GM19351 (cell line): ENCODE measurements at regions not wholly inside any gene's neighbourhood (a gene's known extent, or its start where the extent isn't known, plus 50 kb on each side); places are given as distances from the start of the nearest gene placed in this dataset.
"Not testable (repeated sequence)": the region's sequence is repeated elsewhere in the genome, so short reads cannot be mapped to it uniquely, and the experiment has no call there.

Source experiments
- ATAC-seq: cut with Tn5 transposase; IDR thresholded peaks from one replicate; pipeline ENCODE4 v1.9.1; 2021; ENCODE audit warnings: mild to moderate bottlenecking, moderate library complexity; ENCODE audit not compliant: unreplicated experiment

DNA sequence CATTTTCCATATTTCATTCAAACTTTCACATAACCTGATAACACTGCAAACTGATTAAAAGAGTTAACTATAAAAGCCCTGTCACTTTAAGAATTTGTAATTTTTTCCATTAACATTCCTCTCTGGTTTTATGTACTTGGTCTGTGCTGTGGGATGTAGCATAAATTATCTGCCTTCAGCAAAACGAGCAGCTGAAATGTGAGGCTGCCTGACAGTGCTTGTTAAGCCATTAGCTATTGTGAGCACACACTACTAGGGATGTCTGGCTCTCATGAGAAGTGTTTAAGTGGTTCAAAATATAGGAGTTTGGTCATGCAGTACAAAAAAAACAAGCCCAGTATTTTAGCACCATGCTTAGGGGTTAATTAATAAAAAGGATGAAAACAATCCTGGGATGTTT is 63.0 kb downstream of the HOXA1 start:
- ATAC-seq = no peak

DNA sequence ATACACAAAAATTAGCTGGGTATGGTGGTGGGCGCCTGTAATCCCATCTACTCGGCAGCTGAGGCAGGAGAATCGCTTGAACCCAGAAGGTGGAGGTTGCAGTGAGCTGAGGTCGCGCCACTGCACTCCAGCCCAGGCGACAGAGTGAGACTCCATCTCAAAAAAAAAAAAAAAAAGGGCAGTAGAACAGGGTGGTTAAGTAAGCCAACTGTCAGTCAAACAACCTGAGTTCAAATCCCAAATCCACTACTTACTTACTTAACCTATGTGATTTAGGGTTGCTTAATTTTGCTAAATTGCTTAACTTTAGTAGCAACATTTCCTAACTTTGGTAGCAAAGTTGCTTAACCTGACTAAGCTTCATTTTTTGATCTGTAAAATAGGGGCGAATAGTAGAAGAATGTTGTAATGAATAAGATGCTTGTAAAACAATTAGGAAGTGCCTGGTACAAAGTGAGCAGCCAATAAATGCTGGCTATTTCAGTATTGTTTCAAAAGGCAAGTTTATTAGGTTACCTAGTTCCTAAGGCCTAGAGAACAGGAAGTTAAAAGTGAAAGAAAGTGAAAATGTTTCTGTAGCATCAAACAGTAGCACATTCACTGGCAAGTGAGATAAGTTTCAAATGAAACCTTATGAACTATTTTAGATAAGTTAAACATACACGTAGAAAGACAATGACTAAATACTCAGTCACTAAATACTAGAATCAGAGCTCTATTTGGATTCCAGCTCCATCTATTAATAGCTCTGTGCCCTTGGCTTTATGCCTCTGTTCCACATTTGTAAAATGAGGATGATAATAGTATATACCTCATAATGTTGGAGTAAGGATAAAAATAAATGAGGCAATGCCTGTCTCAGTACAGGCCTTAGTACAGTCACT is 64.3 kb downstream of the HOXA1 start:
- peak; percentile 86 for ATAC-seq

DNA sequence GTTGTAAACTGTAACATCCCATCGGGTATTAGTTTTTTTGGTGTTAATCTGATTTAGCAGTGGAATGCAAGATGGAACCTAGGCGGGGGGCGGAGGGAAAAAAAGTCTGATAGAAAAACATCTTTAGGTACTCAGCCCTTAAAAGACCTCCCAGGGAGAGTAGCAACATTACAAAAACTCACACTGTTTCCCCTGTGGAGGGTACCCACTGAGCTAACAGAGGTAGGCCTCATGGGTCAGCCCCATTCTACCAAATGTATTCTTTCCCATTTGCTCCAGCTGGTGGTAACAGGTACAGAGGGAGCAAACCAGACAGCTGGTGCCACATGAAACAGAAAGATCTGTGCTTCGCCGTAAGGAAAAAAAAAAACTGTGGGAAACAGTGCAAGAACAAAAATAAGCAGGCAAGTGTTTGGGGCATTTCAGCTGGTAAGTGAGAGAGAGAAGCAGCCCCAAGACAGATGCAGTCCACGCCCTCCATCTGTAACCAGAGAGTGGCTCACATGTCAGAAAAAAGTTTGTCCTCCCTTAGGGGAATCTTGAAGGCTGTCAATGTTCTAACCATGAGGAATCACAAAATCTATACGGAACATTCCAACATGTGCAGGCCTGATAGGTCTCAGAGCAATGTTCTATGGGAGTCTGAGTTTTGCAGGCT is 65.3 kb downstream of the HOXA1 start:
- ATAC-seq = no peak

DNA sequence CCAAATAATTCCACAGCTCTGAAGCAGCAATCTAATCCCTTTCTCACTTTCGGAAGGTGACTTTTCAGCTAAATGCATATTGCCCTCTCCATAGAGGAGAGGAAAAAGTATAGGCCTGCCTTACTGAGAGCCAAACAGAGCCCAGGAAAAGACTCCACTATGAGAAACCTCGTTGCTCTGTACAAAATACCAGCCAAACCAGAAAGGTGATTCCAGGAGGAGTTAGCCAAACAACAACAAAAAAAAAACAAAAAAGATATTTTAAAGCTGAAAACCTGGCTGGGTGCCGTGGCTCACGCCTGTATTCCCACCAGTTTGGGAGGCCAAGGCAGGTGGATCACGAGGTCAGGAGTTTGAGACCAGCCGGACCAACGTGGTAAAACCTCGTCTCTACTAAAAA is 70.5 kb downstream of the HOXA1 start:
- no peak for ATAC-seq

DNA sequence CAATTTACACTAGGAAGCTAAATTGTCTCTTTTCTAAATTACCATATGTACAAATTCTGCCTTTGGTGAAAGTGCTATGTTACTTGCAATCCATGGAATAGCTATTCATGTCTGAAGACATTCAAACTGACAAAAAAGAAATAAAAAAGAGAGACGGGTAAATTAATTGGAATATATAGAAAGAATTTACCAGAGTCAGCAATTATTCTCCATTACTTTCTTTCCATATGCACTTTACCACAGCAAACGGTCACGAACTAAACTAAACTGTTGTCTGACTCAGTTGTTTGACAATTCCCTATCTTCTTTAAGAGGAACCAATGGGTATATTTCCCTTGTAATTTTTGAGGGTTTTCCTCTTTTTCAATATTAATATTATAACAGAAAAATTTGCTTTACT is 85.7 kb downstream of the HOXA1 start:
- ATAC-seq = no peak

DNA sequence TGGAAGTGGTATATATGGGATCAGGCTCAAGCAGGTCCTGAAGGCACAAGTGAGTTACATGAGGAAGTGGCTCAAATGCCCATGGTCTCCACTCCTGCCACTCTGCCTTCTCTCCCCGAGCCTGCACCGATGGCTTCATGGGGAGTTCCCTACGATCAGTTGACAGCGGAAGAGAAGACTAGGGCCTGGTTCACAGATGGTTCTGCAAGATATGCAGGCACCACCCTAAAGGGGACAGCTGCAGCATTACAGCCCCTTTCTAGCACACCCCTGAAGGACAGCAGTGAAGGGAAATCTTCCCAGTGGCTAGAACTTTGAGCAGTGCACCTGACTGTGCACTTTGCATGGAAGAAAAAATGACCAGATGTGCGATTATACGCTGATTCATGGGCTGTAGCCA is 95.3 kb downstream of the HOXA1 start:
- ATAC-seq = no peak

DNA sequence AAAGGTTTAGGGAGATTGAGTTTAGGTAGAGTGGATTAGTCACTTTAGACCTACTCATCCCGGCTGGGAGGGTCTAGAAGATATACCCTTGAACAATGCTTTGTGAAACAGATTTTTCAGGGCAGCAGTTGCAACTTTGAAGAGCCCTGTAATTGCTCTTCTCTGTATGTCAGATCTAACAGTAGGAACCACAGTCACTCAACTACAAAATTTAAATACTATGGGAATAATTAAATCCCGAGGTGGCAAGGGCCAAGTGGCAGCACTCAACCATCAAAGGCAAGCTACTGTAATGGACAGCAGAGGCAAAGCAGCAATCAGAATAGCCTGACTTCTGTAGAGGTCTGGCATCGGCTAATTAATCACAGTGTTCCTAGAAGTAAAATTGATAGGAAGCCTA is 97.5 kb downstream of the HOXA1 start:
- ATAC-seq = not testable (repeated sequence)

DNA sequence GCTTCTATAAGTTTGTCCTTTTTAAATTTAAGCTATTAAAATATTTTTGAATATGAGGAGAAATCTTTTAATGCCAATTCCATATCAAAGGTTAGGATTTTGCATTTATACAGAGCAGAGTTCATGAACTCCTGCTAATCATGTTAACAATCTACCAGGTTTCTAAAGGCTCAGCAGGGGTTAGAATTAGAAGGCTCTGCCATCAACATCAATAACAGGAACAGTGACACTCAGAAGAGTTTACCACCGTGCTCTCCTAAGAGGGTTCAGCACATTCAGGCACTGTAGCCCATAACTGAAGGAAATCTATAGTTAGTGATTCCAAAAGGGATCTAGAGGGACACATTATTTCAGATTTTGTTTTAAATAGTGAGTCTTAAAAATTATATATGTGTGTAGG is 100.1 kb downstream of the HOXA1 start:
- ATAC-seq = no peak

DNA sequence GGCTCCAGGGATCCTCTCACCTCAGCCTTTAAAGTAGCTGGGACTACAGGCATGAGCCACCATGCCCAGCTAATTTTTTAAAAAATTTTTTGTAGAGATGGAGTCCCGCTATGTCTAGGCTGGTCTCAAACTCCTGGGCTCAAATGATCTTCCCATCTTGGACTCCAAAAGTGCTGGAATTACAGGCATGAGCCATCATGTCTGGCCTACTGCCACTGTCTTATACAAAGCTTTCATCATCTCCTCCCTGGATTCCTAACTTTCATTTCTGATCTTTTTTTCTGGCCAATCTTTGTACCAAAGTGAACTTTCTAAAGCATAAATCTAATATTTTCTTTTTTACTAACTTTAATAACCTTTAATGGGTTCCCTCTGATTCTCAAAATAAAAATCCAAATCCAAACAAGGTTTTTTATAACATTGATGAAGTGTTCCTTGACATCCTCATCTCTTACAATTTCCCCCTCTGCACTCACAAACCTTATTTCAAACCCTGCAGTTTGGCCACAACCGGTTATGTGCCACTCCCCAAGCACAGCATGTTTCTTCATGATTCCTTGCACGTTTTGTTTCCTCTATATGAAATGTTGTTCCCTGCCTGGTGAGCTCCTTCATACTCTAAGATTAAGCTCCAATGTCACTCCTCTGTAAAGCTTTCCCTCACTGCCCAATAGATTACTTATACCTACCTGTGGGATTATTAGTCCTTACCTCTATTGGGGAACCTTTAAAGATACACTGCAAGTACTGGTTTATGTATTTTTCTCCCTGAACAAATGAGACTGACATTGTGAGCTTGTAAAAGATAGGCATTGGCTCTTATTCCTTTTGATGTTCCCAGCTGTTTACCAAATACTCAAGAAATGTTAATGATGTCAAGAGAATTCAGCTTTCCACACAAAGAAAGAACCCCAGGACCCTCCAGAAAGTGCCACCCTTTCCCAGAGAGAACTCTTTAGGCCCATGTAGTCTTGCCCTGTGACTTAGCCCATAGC is 101.7 kb downstream of the HOXA1 start:
- ATAC-seq = no peak

DNA sequence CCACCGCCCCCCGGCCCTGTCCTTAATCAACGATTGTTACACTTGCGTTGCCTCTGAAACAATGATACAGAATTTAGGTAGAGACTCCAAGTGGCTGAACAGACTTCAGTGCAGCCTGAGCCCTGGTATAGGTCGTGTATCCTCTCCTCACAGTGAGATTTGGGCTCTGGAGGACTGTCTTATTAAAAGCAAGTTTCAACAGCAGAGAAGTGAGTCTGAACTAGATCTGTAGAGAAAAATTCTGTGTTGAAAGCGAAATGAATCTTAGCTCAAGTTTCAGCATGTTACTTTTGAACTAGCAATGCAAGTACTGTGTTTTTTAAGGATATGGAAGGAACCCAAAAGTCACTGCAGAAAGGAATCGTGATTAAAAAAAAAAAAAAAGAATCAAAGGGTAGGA is 103.1 kb downstream of the HOXA1 start:
- no peak for ATAC-seq

DNA sequence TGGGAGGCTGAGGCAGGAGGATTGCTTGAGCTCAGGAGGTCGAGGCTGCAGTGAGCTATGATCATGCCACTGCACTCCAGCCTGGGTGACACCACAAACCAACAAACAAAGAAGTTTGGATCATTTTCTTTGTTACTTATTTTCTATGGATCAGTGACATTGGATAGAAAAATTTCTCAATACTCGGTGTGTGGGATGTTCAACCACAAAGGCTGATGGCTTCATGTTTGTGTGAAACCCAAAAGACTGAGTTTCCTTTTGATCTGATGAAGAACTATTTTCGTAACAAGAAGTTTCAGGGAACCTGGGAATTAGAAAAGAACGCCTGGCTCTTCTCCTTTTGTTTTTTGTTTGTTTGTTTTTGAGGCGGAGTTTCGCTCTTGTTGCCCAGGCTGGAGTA is 104.0 kb downstream of the HOXA1 start:
- ATAC-seq = no peak

DNA sequence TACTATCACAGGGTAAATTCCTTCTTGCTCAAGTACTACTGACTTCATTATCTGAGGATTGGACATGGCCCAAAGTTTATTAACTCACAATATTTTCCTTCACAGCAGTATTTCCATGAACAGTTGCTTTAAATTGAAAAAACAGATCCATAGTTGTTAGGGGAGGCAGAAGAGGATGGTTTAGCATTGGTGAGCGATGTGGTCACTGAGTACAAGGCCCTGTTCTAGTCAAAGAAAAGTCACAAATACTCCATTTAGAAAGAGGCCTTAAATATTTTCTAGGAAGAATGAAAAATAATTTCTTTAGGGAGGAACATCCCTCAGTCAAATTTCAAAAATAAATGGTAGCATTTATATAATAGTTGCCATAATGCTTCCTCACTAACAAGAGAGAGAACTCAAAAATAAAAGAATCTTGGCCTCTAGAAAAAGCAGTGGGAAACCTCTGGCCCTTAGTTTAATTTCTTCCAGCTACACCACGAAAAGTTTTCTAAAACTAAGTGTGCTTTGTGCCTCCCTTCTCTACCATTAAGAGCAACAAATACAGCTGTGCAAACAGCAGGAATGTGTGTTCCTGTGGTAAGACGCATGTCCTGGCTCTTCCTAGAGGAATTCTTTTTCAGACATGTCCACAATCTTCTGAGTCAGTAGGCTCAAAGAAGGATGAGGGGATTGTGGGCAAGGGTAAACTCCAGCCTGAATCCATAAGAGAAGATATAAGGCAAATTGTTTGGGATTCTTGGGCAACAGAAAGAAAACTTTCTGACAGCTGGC is 105.7 kb downstream of the HOXA1 start:
- no peak for ATAC-seq

DNA sequence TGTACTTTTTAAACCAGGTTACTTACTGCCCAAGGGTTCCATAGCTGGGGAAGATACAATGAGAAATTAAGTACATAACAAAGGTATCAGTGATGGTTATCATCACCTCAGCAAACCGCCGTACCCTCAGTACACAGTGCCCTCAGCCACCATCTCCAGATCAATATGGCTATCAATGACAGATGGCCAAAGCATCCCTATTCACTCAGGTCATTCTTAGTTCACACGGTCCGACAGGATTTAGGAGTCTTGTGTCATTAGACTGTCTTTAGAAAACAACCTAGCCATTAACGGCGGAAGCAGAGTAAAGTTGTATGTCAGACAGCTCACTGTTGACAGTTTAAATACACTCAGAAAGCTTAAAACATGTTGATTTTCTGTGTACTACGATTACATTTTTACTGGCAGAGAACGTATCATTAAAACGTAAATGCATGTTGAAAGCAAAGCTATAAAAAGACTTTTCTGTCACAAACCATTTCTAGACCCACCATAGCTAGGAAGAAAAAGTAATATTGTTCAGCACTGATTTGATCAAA is 106.9 kb downstream of the HOXA1 start:
- no peak for ATAC-seq

DNA sequence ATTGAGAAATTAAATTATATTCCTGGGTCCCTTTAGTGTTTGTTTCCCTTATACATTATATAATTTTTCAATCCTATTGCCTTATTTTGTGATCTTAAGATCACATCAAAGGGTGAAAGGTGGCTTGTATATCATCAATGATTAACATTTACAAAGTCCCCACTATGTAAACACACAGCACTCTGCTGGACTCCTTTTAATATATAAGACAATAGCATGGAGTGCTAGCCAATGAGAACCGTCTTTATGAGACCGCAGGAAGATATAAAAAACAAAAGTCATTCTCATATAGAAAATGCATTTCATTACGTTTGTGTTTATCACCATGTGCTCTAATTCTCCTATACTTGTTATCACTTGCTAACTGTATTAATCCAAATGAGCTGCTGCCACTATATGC is 108.5 kb downstream of the HOXA1 start:
- ATAC-seq = no peak

DNA sequence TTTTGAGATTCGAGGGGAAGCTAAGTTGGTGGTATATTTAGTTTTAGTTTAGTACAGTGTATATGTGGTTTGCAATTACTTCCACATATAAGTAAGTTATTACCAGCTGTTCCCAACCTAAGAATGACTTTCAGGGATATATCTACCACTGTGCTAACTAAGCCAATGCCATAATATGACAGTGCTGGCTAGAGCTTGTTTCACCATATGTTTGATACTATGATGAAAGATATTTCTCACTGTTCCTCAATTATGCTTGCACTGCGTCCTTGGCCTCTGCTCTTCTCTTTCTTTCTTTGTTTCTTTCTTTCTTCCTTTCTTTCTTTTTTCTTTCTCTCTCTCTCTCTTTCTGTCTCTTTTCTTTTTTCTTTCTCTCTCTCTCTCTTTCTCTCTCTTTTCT is 113.8 kb upstream of the SKAP2 start:
- no peak for ATAC-seq

DNA sequence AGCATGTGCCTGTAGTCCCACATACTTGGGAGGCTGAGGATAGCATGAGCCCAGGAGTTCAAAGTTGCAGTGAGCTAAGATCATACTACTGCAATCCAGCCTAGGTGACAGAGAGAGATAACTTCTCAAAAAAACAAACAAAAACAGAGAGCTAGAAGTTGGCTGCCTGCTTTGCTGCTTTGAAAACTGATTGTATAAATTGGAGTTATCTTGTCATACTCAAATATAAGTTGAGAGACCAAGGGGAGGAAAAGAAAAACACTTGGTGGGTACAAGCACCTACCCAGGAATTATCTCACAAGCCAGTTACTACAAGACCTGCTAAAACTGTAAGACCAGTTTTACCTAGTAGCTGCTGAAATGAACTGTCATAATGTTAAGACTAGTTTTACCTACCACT is 112.5 kb upstream of the SKAP2 start:
- no peak for ATAC-seq

DNA sequence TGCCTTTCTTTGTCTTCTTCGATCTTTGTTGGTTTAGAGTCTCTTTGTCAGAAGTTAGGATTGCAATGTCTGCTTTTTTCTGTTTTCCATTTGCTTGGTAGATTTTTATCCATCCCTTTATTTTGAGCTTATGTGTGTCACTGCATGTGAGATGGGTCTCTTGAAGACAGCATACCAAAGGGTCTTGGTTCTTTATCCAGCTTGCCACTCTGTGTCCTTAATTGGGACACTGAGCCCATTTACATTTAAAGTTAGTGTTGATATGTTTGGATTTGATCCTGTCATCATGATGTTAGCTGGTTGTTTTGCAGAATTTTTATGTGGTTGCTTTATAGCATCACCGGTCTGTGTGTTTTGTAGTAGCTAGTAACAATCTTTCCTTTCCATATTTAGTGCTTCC is 107.5 kb upstream of the SKAP2 start:
- ATAC-seq = not testable (repeated sequence)

DNA sequence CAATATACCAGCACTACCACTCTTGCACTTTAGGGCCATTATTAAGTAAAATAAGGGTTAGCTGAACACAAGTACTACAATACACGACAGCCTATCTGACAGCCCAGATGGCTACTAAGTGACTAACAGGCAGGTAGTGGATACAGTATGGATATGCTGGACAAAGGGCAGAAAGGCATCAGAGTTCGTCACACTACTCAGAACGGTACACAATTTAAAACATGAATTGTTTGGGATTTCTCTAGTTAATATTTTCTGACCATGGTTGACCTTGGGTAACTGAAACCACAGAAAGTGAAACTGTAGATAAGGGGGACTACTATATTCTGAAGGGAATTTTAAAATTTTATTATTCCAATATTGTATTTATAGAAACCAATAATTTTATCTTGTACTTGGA is 101.3 kb upstream of the SKAP2 start:
- no peak for ATAC-seq

DNA sequence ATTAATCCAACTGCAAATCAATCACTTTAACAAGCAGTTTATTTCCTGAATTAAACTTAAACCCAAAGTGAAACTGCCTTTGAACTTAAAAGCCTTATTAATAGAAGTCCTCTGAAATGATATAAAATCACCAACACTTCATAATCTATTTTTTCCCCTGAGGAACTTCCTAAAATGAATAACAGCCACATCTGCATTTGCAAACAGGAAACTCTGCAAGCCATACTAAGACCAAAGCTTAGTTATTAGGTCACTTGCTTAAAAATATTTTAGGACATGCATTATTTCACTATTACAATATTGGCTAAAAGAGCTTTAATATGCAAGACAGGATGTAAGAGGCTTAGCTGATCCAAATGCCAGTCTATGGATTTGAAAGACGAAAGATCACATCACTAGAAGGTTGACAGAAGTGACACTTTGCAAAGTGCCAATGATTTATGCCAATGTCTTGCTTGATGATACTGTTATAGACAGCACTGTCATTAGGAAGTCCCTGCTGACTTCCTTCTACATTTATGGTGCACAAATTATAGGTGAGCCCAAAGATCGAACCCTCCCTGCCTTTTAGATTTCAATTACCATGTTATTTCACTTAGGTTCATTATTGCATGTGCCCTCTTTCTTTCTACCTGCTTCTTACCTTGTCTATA is 99.9 kb upstream of the SKAP2 start:
- ATAC-seq = no peak

DNA sequence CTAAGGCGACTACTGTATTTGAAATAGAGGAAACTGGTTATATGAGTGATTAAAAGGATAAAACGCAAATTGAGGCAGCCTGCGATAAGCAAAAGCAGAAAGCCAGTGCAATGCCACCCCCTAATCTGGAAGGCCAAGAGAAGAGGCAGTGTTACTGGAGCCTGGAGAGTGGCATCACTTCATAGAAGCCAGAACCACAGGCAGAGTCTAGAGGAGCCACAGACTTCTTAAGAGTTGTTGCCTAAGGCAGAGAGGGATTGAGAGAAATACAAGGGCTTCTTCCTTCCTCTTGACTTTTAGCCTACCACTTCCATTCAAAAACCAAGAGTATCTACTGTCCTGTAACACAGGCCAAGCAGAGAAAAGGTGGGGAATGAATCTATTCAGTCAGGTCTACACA is 94.9 kb upstream of the SKAP2 start:
- no peak for ATAC-seq
